Progenitor cell of endocrine pancreas (in vitro differentiated cells): ENCODE measurements at regions not wholly inside any gene's neighbourhood (a gene's known extent, or its start where the extent isn't known, plus 50 kb on each side); places are given as distances from the start of the nearest gene placed in this dataset.

Experiments used
- DNase-seq: peaks from one replicate; pipeline ENCODE4 v3.0.0; 2021; ENCODE audit warnings: low spot score; ENCODE audit not compliant: unreplicated experiment
- H3K27ac Mint-ChIP-seq: 2 replicates; pipeline ENCODE4 v1.8.0; 2021; ENCODE audit warnings: mild to moderate bottlenecking, moderate library complexity, mixed read lengths
- H3K27me3 Mint-ChIP-seq: 2 replicates; pipeline ENCODE4 v1.8.0; 2021; ENCODE audit warnings: mixed read lengths
- H3K36me3 Mint-ChIP-seq: 2 replicates; pipeline ENCODE4 v1.8.0; 2022; ENCODE audit warnings: mixed read lengths; ENCODE audit not compliant: insufficient read depth
- H3K4me1 Mint-ChIP-seq: 2 replicates; pipeline ENCODE4 v1.8.0; 2021; ENCODE audit warnings: low read depth, mixed read lengths
- H3K4me3 Mint-ChIP-seq: 2 replicates; pipeline ENCODE4 v1.8.0; 2021; ENCODE audit warnings: low read depth, mild to moderate bottlenecking, moderate library complexity, mixed read lengths
- H3K9me3 Mint-ChIP-seq: 2 replicates; pipeline ENCODE4 v1.8.0; 2021; ENCODE audit warnings: low read depth, mixed read lengths
- TF ChIP-seq, protein P1 (sequence below): fragments of 200-600 bp; sonication (generic); IDR thresholded peaks from one replicate; pipeline ENCODE4 v1.5.0; 2021; ENCODE audit warnings: antibody characterized with exemption, mild to moderate bottlenecking; ENCODE audit not compliant: unreplicated experiment

GRCh38 chr16:86193528-86194193 lies 294.7 kb downstream of the IRF8 start:
- DNase-seq, result no peak
- peaks cover 5% of the 10 kb centered on the region for H3K4me1 Mint-ChIP-seq
- peaks cover 64% of the 10 kb centered on the region for H3K27me3 Mint-ChIP-seq
- no peak overlapping the region for H3K4me3 Mint-ChIP-seq
- no peaks in the 10 kb centered on the region for H3K9me3 Mint-ChIP-seq
- no peaks in the 10 kb centered on the region for H3K36me3 Mint-ChIP-seq
- H3K27ac Mint-ChIP-seq, result no peak overlapping the region
- TF ChIP-seq, protein P1, sequence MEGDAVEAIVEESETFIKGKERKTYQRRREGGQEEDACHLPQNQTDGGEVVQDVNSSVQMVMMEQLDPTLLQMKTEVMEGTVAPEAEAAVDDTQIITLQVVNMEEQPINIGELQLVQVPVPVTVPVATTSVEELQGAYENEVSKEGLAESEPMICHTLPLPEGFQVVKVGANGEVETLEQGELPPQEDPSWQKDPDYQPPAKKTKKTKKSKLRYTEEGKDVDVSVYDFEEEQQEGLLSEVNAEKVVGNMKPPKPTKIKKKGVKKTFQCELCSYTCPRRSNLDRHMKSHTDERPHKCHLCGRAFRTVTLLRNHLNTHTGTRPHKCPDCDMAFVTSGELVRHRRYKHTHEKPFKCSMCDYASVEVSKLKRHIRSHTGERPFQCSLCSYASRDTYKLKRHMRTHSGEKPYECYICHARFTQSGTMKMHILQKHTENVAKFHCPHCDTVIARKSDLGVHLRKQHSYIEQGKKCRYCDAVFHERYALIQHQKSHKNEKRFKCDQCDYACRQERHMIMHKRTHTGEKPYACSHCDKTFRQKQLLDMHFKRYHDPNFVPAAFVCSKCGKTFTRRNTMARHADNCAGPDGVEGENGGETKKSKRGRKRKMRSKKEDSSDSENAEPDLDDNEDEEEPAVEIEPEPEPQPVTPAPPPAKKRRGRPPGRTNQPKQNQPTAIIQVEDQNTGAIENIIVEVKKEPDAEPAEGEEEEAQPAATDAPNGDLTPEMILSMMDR, result no peak

GRCh38 chr16:86195863-86196630 lies 297.1 kb downstream of the IRF8 start:
- H3K27ac Mint-ChIP-seq, result no peak overlapping the region
- H3K4me1 Mint-ChIP-seq, result peaks cover 8% of the 10 kb centered on the region
- H3K27me3 Mint-ChIP-seq, result peaks cover 70% of the 10 kb centered on the region
- DNase-seq, result no peak
- no peaks in the 10 kb centered on the region for H3K9me3 Mint-ChIP-seq
- H3K4me3 Mint-ChIP-seq, result no peak overlapping the region
- TF ChIP-seq, protein P1, result no peak
- H3K36me3 Mint-ChIP-seq, result no peaks in the 10 kb centered on the region

- Mint-ChIP-seq H3K9me3 (no peaks in the 10 kb centered on the region), H3K4me3 (no peak overlapping the region), H3K27me3 (peaks cover 63% of the 10 kb centered on the region), H3K36me3 (no peaks in the 10 kb centered on the region), H3K27ac (no peak overlapping the region), H3K4me1 (peaks cover 11% of the 10 kb centered on the region)
- no peak for DNase-seq
- TF ChIP-seq, protein P1, result no peak
These were observed 297.9 kb downstream of the IRF8 start for GRCh38 chr16:86196687-86197391.

DNA sequence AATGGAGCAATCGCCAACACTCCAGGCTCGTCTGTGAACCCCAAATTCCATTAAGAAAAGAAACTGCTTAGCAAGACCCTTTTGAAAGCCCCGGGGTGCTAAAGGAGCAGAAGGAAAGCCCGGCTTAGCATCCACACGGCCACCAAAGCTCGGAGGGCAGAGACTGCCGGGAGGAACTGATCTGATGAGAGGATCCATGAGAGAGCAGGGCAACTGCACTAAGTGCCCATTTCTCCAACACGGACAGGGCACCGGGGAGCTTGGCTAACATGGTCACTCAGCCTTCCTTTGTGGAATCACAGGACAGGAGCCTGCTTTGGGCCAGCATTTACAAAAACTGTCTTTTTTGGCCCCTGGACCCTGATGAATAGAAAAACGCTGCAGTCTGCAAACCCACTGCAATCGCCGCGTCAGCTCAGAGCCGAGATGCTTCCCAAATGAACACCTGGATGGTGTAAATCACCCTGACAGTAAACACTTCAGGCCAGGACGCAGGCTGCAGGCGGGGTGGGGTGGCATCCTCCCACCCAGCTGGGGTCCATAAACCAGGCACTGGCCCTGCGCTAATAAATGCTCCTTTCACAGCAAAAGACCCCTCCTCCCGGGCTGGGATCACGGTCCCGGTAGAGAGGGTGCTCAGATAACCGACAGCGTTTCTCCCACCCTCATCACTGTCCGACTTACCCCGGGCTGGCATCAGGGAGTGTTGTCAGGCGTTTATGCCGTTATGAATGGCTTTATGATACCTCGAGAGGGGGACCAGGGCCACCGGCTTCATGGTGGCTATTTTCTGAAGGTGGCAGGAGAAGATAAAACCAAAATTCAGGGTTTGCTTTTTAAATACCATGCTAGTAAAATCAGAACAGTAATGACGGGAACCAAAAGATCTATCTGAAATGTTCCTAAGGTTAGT lies 299.5 kb downstream of the IRF8 start:
- no peak for DNase-seq
- Mint-ChIP-seq H3K9me3 (no peaks in the 10 kb centered on the region), H3K4me3 (no peak overlapping the region), H3K27me3 (peaks cover 61% of the 10 kb centered on the region), H3K4me1 (peaks cover 18% of the 10 kb centered on the region), H3K36me3 (no peaks in the 10 kb centered on the region), H3K27ac (no peak overlapping the region)
- TF ChIP-seq, protein P1, result no peak

DNA sequence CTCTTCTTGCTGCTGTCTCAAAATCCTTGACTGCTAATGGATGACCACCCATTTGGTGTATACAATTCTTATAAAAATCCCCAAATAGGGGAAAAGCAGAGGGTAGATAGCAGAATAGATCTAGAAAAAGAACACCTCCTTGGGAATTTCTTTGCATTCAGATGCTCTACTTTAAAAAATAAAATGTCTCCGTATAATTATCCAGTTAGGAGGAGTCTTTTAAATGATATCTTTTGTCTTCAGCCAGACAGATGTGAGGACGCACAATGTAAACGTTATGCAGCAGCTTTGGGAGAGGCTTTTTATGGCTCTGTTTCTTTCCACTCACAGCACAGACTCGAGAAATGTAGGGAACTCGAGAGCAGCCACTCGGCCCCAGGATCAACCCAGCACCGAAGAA lies 300.2 kb downstream of the IRF8 start:
- H3K4me1 Mint-ChIP-seq, result peaks cover 18% of the 10 kb centered on the region
- peaks cover 57% of the 10 kb centered on the region for H3K27me3 Mint-ChIP-seq
- no peaks in the 10 kb centered on the region for H3K9me3 Mint-ChIP-seq

More for the DNA sequence above, 300.2 kb downstream of the IRF8 start:
- no peak for DNase-seq
- TF ChIP-seq, protein P1, result no peak
- Mint-ChIP-seq H3K4me3 (no peak overlapping the region), H3K27ac (no peak overlapping the region), H3K36me3 (no peaks in the 10 kb centered on the region)
